GM12865 (cell line): ENCODE measurements at regions not wholly inside any gene's neighbourhood (a gene's known extent, or its start where the extent isn't known, plus 50 kb on each side); places are given as distances from the start of the nearest gene placed in this dataset.

Experiments
- DNase-seq: peaks from one replicate; pipeline ENCODE4 v3.0.0; 2010; ENCODE audit warnings: low read depth
- H3K4me3 ChIP-seq: 2 replicates; pipeline ENCODE4 v1.5.1; 2011; ENCODE audit warnings: mild to moderate bottlenecking, low read depth, low read length, control low read depth
- CTCF ChIP-seq: IDR thresholded peaks from 2 replicates; pipeline ENCODE4 v1.5.1; 2011; ENCODE audit warnings: low read length, control low read depth, low read depth, inconsistent platforms; ENCODE audit not compliant: insufficient read depth; ENCODE audit errors: missing control alignments

- no peak for TF ChIP-seq CTCF
- no peak overlapping the region for H3K4me3 ChIP-seq
- DNase-seq, result no peak
Observed at GRCh38 chr1:208835781-208836180, 591.6 kb upstream of the PLXNA2 start.

- no peak overlapping the region for H3K4me3 ChIP-seq
- no peak for DNase-seq
- TF ChIP-seq CTCF, result no peak
Observed at GRCh38 chr1:208837242-208837641, 593.1 kb upstream of the PLXNA2 start.

GRCh38 chr1:208841436-208841835 lies 597.3 kb upstream of the PLXNA2 start:
- no peak for TF ChIP-seq CTCF
- DNase-seq, result no peak

GRCh38 chr1:208842451-208842850 lies 598.3 kb upstream of the PLXNA2 start:
- DNase-seq, result no peak
- no peak overlapping the region for H3K4me3 ChIP-seq
- no peak for TF ChIP-seq CTCF

More at GRCh38 chr1:208841436-208841835, 597.3 kb upstream of the PLXNA2 start:
- no peak overlapping the region for H3K4me3 ChIP-seq

- DNase-seq, result no peak
- no peak for TF ChIP-seq CTCF
- H3K4me3 ChIP-seq, result no peak overlapping the region
Observed at GRCh38 chr1:208844158-208844557, 600.0 kb upstream of the PLXNA2 start.

GRCh38 chr1:208848854-208849253 lies 604.7 kb upstream of the PLXNA2 start:
- no peak for TF ChIP-seq CTCF
- DNase-seq, result no peak
- no peak overlapping the region for H3K4me3 ChIP-seq

- no peak for DNase-seq
- H3K4me3 ChIP-seq, result no peak overlapping the region
- no peak for TF ChIP-seq CTCF
Observed at GRCh38 chr1:208850442-208850841, 606.3 kb upstream of the PLXNA2 start.
